H1 (cell line): ENCODE measurements at regions not wholly inside any gene's neighbourhood (a gene's known extent, or its start where the extent isn't known, plus 50 kb on each side); places are given as distances from the start of the nearest gene placed in this dataset.

Experiments used
- CTCF ChIA-PET: fragments of 300-600 bp; sonication (Branson Sonifier 250); formaldehyde crosslinking; loops from one replicate; lab custom pipeline; 2021; ENCODE audit not compliant: partially characterized antibody; lab: Charles Lee
- POLR2A ChIA-PET: fragments of 300-600 bp; sonication (Branson Sonifier 250); formaldehyde crosslinking; loops from one replicate; lab custom pipeline; 2021; ENCODE audit warnings: inconsistent platforms; ENCODE audit not compliant: partially characterized antibody; lab: Charles Lee
- DNase-seq, 2 experiments: peaks; one replicate each; pipeline versions ENCODE4 v3.0.0 to v3.0.0-alpha.2; 2010 to 2022; ENCODE audit warnings: low spot score in 2 of 2, low read depth in 1 of 2, mixed read lengths in 1 of 2
- FAIRE-seq: peaks from 2 replicates; lab custom pipeline; 2011; peaks lifted over from hg19 to GRCh38; lab: Jason Lieb, UNC
- H2AFZ ChIP-seq: 2 replicates; pipeline ENCODE4 v1.8.1; 2012; ENCODE audit warnings: low read length, inconsistent platforms
- H2AK5ac ChIP-seq: 2 replicates; pipeline ENCODE4 v1.6.1; 2013; ENCODE audit warnings: low read depth, low read length
- H2BK120ac ChIP-seq: replicated peaks from 2 replicates; pipeline ENCODE3; 2013; ENCODE audit warnings: low read depth, low read length, inconsistent platforms
- H2BK12ac ChIP-seq: 2 replicates; pipeline ENCODE4 v1.6.1; 2013; ENCODE audit warnings: low read depth, low read length
- H2BK15ac ChIP-seq: 2 replicates; pipeline ENCODE4 v1.6.1; 2013; ENCODE audit warnings: low read length
- H2BK20ac ChIP-seq: 2 replicates; pipeline ENCODE4 v1.6.1; 2013; ENCODE audit warnings: low read length
- H2BK5ac ChIP-seq: 2 replicates; pipeline ENCODE4 v1.6.1; 2013; ENCODE audit warnings: low read depth, low read length
- H3K14ac ChIP-seq: 2 replicates; pipeline ENCODE4 v1.6.1; 2013; ENCODE audit warnings: inconsistent platforms; ENCODE audit not compliant: insufficient read length
- H3K18ac ChIP-seq: 2 replicates; pipeline ENCODE4 v1.6.1; 2013; ENCODE audit warnings: low read length; ENCODE audit errors: extremely low read depth
- H3K23ac ChIP-seq: 2 replicates; pipeline ENCODE4 v1.6.1; 2013; ENCODE audit warnings: inconsistent platforms; ENCODE audit not compliant: insufficient read length
- H3K23me2 ChIP-seq: 2 replicates; pipeline ENCODE4 v1.6.1; 2013; ENCODE audit warnings: low read depth, low read length
- H3K27ac ChIP-seq: 2 replicates; pipeline ENCODE4 v1.6.1; 2011; ENCODE audit warnings: low read depth, low read length, inconsistent platforms
- H3K27me3 ChIP-seq, 4 experiments: replicated peaks in 1 of 4; 1 replicate in 1 of 4; 2 replicates in 3 of 4; pipeline versions ENCODE4 v1.6.1 to v1.8.1; 2011 to 2013; ENCODE audit warnings: low read length in 3 of 4, mild to moderate bottlenecking in 3 of 4, inconsistent platforms in 2 of 4, mixed read lengths in 2 of 4, moderate library complexity in 1 of 4; ENCODE audit not compliant: control insufficient read depth in 3 of 4, insufficient read depth in 3 of 4; ENCODE audit errors: extremely low read depth in 1 of 4
- H3K36me3 ChIP-seq, 4 experiments: 2 replicates each; pipeline versions ENCODE4 v1.6.1 to v1.8.1; 2011 to 2013; ENCODE audit warnings: mild to moderate bottlenecking in 4 of 4, low read length in 3 of 4, moderate library complexity in 2 of 4, control low read depth in 1 of 4, inconsistent platforms in 1 of 4; ENCODE audit not compliant: insufficient read depth in 4 of 4, control insufficient read depth in 2 of 4
- H3K4ac ChIP-seq: replicated peaks from 2 replicates; pipeline ENCODE3; 2013; ENCODE audit warnings: low read length, low read depth, mixed read lengths, inconsistent platforms; ENCODE audit not compliant: insufficient read length
- H3K4me1 ChIP-seq, 4 experiments: replicated peaks in 1 of 4; 1 replicate in 1 of 4; 2 replicates in 3 of 4; pipeline versions ENCODE4 v1.6.1 to v1.8.1; 2011 to 2013; ENCODE audit warnings: low read length in 3 of 4, inconsistent platforms in 2 of 4, mixed read lengths in 1 of 4; ENCODE audit not compliant: insufficient read depth in 4 of 4, control insufficient read depth in 3 of 4
- H3K4me2 ChIP-seq, 2 experiments: 2 replicates each; pipeline versions ENCODE4 v1.6.1 to v1.8.1; 2011 to 2013; ENCODE audit warnings: low read depth in 2 of 2, low read length in 2 of 2, control low read depth in 1 of 2, inconsistent platforms in 1 of 2, mild to moderate bottlenecking in 1 of 2; ENCODE audit not compliant: insufficient read depth in 1 of 2
- H3K4me3 ChIP-seq, 4 experiments: fragments of 200-600, 300-600 bp in 1 of 4; sonication (generic), shearing (Covaris generic), sonication (Bioruptor Twin) in 1 of 4; 2 replicates each; pipeline versions ENCODE4 v1.5.1 to v1.8.1; 2011 to 2016; ENCODE audit warnings: low read length in 4 of 4, low read depth in 3 of 4, control low read depth in 2 of 4, inconsistent platforms in 2 of 4, mild to moderate bottlenecking in 2 of 4, mixed read lengths in 1 of 4, moderate library complexity in 1 of 4; ENCODE audit not compliant: insufficient read depth in 2 of 4; ENCODE audit errors: extremely low read depth in 1 of 4
- H3K56ac ChIP-seq: replicated peaks from 2 replicates; pipeline ENCODE3; 2013; ENCODE audit warnings: low read depth, mild to moderate bottlenecking, mixed read lengths, low read length, inconsistent platforms; ENCODE audit not compliant: insufficient read length
- H3K79me1 ChIP-seq: 2 replicates; pipeline ENCODE4 v1.6.1; 2013; ENCODE audit warnings: low read depth, low read length, control low read depth
- H3K79me2 ChIP-seq, 2 experiments: 2 replicates each; pipeline versions ENCODE4 v1.6.1 to v1.8.1; 2012 to 2013; ENCODE audit warnings: low read length in 2 of 2, mild to moderate bottlenecking in 2 of 2, inconsistent platforms in 1 of 2; ENCODE audit not compliant: insufficient read depth in 2 of 2, control insufficient read depth in 1 of 2
- H3K9ac ChIP-seq, 4 experiments: replicated peaks in 1 of 4; 1 replicate in 1 of 4; 2 replicates in 3 of 4; pipeline versions ENCODE4 v1.6.1 to v1.8.1; 2011 to 2013; ENCODE audit warnings: low read depth in 3 of 4, low read length in 3 of 4, control low read depth in 2 of 4, mild to moderate bottlenecking in 2 of 4, moderate library complexity in 2 of 4, inconsistent platforms in 1 of 4; ENCODE audit errors: extremely low read depth in 1 of 4
- H3K9me3 ChIP-seq, 2 experiments: 2 replicates each; pipeline versions ENCODE4 v1.6.1 to v1.8.1; 2012 to 2013; ENCODE audit warnings: mild to moderate bottlenecking in 2 of 2, moderate library complexity in 2 of 2, control low read depth in 1 of 2, inconsistent platforms in 1 of 2, low read depth in 1 of 2, low read length in 1 of 2, mixed read lengths in 1 of 2; ENCODE audit not compliant: insufficient read depth in 2 of 2
- H4K20me1 ChIP-seq, 2 experiments: replicated peaks in 1 of 2; 2 replicates each; pipeline versions ENCODE3 to v1.8.1; 2011 to 2013; ENCODE audit warnings: inconsistent platforms in 2 of 2, low read length in 2 of 2, mild to moderate bottlenecking in 1 of 2; ENCODE audit not compliant: insufficient read depth in 2 of 2, control insufficient read depth in 1 of 2
- H4K5ac ChIP-seq: 2 replicates; pipeline ENCODE4 v1.6.1; 2013; ENCODE audit warnings: low read length, low read depth, mixed read lengths, inconsistent platforms; ENCODE audit not compliant: insufficient read length
- H4K8ac ChIP-seq: 2 replicates; pipeline ENCODE4 v1.8.0; 2013; ENCODE audit warnings: mild to moderate bottlenecking, moderate library complexity, low read length, inconsistent platforms; ENCODE audit not compliant: insufficient read depth; ENCODE audit errors: extremely low read depth
- H4K91ac ChIP-seq: replicated peaks from 2 replicates; pipeline ENCODE3; 2013; ENCODE audit warnings: low read length, mixed read lengths, inconsistent platforms; ENCODE audit not compliant: insufficient read length
- CBX8 ChIP-seq: fragments of 300-800, 300-1000 bp; sonication (generic); IDR thresholded peaks from 2 replicates; pipeline ENCODE4 v1.7.1; 2016; ENCODE audit warnings: low read depth, low read length, borderline replicate concordance
- PHF8 ChIP-seq: fragments of 200-600 bp; sonication (generic); conservative IDR thresholded peaks from 2 replicates; pipeline ENCODE4 v1.7.1; 2012; ENCODE audit warnings: low read depth, mild to moderate bottlenecking, inconsistent platforms, low read length, moderate library complexity
- SP2 ChIP-seq: IDR thresholded peaks from 2 replicates; pipeline ENCODE4 v1.6.1; 2012; ENCODE audit warnings: mild to moderate bottlenecking, low read length, inconsistent platforms
- TCF12 ChIP-seq: IDR thresholded peaks from 2 replicates; pipeline ENCODE4 v1.6.1; 2011; ENCODE audit warnings: low read depth, mild to moderate bottlenecking, low read length
- WGBS, 2 experiments: shearing (Covaris generic) in 1 of 2; methylation state at CpG; one replicate each; pipeline versions ENCODE4 v1.1.6 to v1.1.7; 2013 to 2015; ENCODE audit warnings: low lambda C conversion rate in 2 of 2, mixed read lengths in 2 of 2, inconsistent platforms in 1 of 2, low coverage in 1 of 2, missing lambda C conversion rate in 1 of 2; ENCODE audit not compliant: insufficient replicate concordance in 2 of 2, insufficient coverage in 1 of 2, insufficient read length in 1 of 2; ENCODE audit errors: extremely low coverage in 1 of 2, missing lambda C conversion rate in 1 of 2; 5-methylcytosine and 5-hydroxymethylcytosine counted together

DNA sequence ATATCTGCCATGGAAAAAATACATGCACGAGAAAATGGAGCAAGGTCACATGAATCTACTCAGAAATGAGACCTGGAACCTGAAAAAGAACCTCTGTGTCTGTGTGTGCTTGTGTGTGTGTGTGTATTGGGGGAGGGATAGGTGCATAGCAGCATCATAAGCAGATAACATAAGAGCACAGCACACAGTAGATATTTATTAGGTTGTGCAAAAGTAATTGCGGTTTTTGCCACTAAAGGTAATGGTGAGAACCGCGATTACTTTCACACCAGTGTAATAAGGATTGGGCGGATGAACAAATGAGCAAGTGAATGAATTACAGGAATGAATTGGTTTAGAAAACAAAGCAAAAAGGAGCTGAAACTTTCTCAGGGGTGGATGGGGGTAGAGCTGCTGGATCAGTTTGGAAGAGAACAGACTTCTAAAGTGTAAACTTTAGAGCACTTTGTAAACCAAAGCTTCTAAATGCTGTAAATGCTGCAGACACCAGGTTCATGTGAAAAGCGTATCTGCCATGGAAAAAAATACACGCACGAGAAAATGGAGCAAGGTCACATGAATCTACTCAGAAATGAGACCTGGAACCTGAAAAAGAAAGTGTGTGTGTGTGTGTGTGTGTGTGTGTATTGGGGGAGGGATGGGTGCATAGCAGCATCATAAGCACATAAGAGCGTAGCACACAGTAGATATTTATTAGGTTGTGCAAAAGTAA lies 156.9 kb downstream of the TOMM20 start:
- Histone ChIP-seq H3K27ac (peak overlapping the region; percentile 12; the same call in 1 of the 2 replicates), H3K36me3 (no peaks in the 10 kb centered on the region), H4K91ac (peak overlapping the region; percentile 84), H2BK5ac (peak overlapping the region; percentile 54; the same call in 1 of the 2 replicates), H3K4me2 (no peak overlapping the region), H2BK20ac (peak overlapping the region; percentile 74), H3K56ac (no peak overlapping the region), H4K5ac (no peak overlapping the region), H4K20me1 (no peaks in the 10 kb centered on the region), H3K4me3 (no peak overlapping the region), H2AK5ac (peak overlapping the region; percentile 71; the same call in 1 of the 2 replicates), H3K18ac (peak overlapping the region; percentile 72), H3K4me1 (peaks cover 8 to 31% (median 27%) of the 10 kb centered on the region in 4 experiments), H3K23me2 (no peaks in the 10 kb centered on the region; the same call in none of the 2 replicates), H3K14ac (no peak overlapping the region), H3K4ac (peak overlapping the region; percentile 71), H3K79me2 (no peaks in the 10 kb centered on the region), H3K9me3 (no peaks in the 10 kb centered on the region), H2BK12ac (peak overlapping the region; percentile 56), H3K9ac (no peak overlapping the region), H2AFZ (no peak overlapping the region), H3K79me1 (no peaks in the 10 kb centered on the region), H2BK15ac (no peak overlapping the region), H3K23ac (no peak overlapping the region), H4K8ac (no peak overlapping the region), H3K27me3 (peaks cover 0 to 4% (median 1%) of the 10 kb centered on the region in 4 experiments; a peak in 3 of 7 replicates), H2BK120ac (peak overlapping the region; percentile 52)
- CTCF ChIA-PET, result interaction anchor here (0.6 to 1.4 kb wide), 2 partner anchors 112 to 391 kb away, joined by 3 to 4 read pairs; no protein-coding TSS in a partner anchor
- DNase-seq (peak in 1 of 2 experiments; percentile 29), FAIRE-seq (no peak)
- TF ChIP-seq SP2 (no peak), TCF12 (no peak), CBX8 (no peak), PHF8 (no peak)
- POLR2A ChIA-PET, result interaction anchor here (0.7 to 3.4 kb wide), 4 partner anchors 14 to 18 kb away, joined by 3 to 43 read pairs (median 4); no protein-coding TSS in a partner anchor
- WGBS, 2 experiments, result 88% methylated on average over 9 of the region's 9 CpGs; no CpG with 5 or more reads in 1 of the 2 experiments
